HepG2 (cell line): ENCODE measurements at regions not wholly inside any gene's neighbourhood (a gene's known extent, or its start where the extent isn't known, plus 50 kb on each side); places are given as distances from the start of the nearest gene placed in this dataset.

Experiments
- CEBPB ChIP-seq: IDR thresholded peaks from 2 replicates; pipeline ENCODE4 v1.6.1; 2011; ENCODE audit warnings: low read depth, low read length, improper control_type of control experiment, borderline replicate concordance
- GRHL1 ChIP-seq: sonication (generic); formaldehyde crosslinking; conservative IDR thresholded peaks from 2 replicates; pipeline ENCODE4 v1.8.0; 2022; ENCODE audit warnings: missing genetic modification reagents
- GTF2F1 ChIP-seq: fragments of 150-350 bp; IDR thresholded peaks from 2 replicates; pipeline ENCODE4 v1.6.1; 2014; ENCODE audit warnings: low read length
- KAT8 ChIP-seq: IDR thresholded peaks from 2 replicates; pipeline ENCODE4 v1.6.1; 2016; ENCODE audit warnings: missing genetic modification reagents, missing compliant biosample characterization
- KIAA2018 ChIP-seq: sonication (generic); formaldehyde crosslinking; IDR thresholded peaks from 2 replicates; pipeline ENCODE4 v1.5.0; 2020; ENCODE audit warnings: mild to moderate bottlenecking, missing genetic modification reagents, borderline replicate concordance
- YEATS4 ChIP-seq: sonication (generic); formaldehyde crosslinking; IDR thresholded peaks from 2 replicates; pipeline ENCODE4 v1.4.0; 2020; ENCODE audit warnings: missing genetic modification reagents, borderline replicate concordance
- ZKSCAN5 ChIP-seq: sonication (generic); formaldehyde crosslinking; IDR thresholded peaks from 2 replicates; pipeline ENCODE4 v1.5.1; 2020; ENCODE audit warnings: mild to moderate bottlenecking, missing genetic modification reagents

- no peak for TF ChIP-seq KIAA2018
- no peak for TF ChIP-seq GTF2F1
- no peak for TF ChIP-seq GRHL1
- no peak for TF ChIP-seq YEATS4 (CRISPR knock-in tag)
- TF ChIP-seq KAT8 (CRISPR knock-in tag), result no peak
- no peak for TF ChIP-seq ZKSCAN5
- TF ChIP-seq CEBPB, result no peak
- TF ChIP-seq, all 625 proteins: peak for 0
Observed at GRCh38 chr14:89638891-89639290, 221.9 kb upstream of the FOXN3 start (continued).
